Bronchial epithelial cell (primary cell): ENCODE measurements at regions not wholly inside any gene's neighbourhood (a gene's known extent, or its start where the extent isn't known, plus 50 kb on each side); places are given as distances from the start of the nearest gene placed in this dataset.

Source experiments
- DNase-seq: peaks from one replicate; pipeline ENCODE4 v3.0.0-alpha.2; 2010; ENCODE audit warnings: low read depth
- FAIRE-seq: peaks from 2 replicates; lab custom pipeline; 2011; peaks lifted over from hg19 to GRCh38; lab: Jason Lieb, UNC
- H3K27me3 ChIP-seq: 2 replicates; pipeline ENCODE4 v1.5.1; 2011; ENCODE audit warnings: low read length; ENCODE audit not compliant: control insufficient read depth, insufficient read depth
- H3K36me3 ChIP-seq: 2 replicates; pipeline ENCODE4 v1.5.1; 2011; ENCODE audit warnings: low read length; ENCODE audit not compliant: control insufficient read depth, insufficient read depth
- H3K4me3 ChIP-seq: 2 replicates; pipeline ENCODE4 v1.5.1; 2011; ENCODE audit warnings: mild to moderate bottlenecking, low read depth, low read length, control low read depth
- CTCF ChIP-seq: IDR thresholded peaks from 2 replicates; pipeline ENCODE4 v1.5.1; 2011; ENCODE audit warnings: mild to moderate bottlenecking, moderate library complexity, low read length, control low read depth, inconsistent platforms; ENCODE audit not compliant: insufficient read depth, severe bottlenecking

DNA sequence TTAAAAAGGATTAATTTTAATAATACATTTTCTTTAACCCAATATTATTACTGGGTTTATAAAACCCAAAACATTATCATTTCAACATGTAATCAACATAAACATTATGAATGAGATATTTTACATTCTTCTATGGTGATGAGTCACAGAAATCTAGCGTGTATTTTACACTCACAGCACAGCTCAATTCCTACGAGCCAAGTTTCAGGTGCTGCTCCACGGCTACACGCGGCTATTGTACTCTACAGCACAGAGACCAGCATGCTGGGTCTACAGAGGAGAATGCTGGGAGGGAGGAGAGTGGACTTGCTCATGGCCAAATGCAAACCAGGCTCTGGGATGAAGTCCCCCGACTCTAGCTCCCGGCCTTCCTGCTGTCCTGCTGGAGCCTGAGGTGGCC is 72.0 kb upstream of the LMO1 start:
- peak; percentile 18 for DNase-seq
- TF ChIP-seq CTCF = no peak
- H3K4me3 ChIP-seq = no peak overlapping the region
- H3K27me3 ChIP-seq = no peaks in the 10 kb centered on the region
- no peaks in the 10 kb centered on the region for H3K36me3 ChIP-seq
- no peak for FAIRE-seq

DNA sequence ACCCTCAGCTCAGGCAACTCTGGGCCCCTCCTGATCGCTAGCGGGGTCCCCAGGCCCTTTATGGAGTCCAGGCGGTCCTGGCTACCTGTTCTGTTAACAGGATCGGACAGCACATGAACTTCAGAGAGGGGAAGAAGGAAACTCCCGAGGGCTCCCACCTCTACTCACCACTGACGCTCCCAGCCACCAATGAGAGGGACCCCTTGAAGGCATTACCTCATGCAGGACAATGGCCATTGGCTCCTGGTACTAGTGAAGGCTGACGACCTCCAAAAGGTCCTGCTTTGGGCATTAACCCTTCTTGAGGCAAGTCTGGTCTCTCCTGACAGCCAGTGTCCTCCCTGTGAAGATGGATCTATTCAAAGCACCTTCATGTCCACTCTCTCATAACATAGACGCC is 71.5 kb upstream of the LMO1 start:
- FAIRE-seq = no peak
- no peaks in the 10 kb centered on the region for H3K36me3 ChIP-seq
- H3K27me3 ChIP-seq = no peaks in the 10 kb centered on the region
- DNase-seq = no peak
- H3K4me3 ChIP-seq = no peak overlapping the region
- no peak for TF ChIP-seq CTCF

DNA sequence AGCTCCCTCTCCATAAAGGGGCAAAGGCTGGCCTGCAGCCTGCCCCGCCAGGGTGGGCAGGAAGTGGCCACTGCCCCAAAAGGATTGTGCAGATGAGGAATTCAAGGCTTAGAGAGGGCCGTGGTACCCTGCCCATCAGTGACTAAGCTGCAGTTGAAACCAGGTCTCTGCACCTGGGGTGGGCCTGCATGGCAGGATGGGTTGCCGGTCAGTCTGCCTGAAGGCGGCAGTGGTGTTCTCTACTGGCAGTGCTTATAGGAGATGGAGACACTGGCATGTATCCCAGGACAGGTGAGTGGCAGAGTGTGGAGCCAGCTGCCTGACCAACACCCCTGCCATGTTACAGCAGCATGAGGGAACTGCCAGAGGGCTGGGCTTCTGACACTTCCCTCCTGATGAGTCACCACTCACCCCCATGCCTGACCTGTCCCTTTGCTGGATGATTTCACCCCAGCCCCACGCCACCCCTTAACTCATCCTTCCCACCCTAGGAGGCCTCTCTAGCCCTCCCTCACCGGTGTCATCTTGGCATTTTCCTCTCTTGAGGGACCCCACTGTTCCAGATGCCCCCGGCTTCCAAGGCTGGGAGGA is 70.2 kb upstream of the LMO1 start:
- H3K36me3 ChIP-seq = no peaks in the 10 kb centered on the region
- DNase-seq (peak; percentile 57), FAIRE-seq (peak; percentile 84)
- H3K4me3 ChIP-seq = no peak overlapping the region
- H3K27me3 ChIP-seq = no peaks in the 10 kb centered on the region
- no peak for TF ChIP-seq CTCF

DNA sequence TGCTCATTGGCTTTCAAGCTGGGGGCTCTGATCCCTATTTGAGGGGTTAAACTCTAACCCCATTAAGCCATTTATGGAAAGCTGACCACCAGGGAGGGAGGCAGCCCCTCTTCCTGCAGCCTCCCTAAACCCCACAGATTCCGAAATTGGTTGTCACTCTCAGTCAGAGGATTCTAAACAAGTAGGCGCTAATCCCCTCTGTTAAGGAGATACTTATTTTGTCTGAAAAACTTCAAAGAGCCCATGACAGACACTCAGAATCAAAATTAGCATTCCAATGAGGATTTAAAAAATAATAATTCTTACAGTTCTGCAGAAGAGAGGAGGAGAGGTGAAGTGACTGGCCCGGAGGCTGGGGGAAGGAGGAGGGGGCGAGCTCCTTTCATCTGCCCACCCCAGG is 69.7 kb upstream of the LMO1 start:
- Histone ChIP-seq H3K4me3 (no peak overlapping the region), H3K36me3 (no peaks in the 10 kb centered on the region), H3K27me3 (no peaks in the 10 kb centered on the region)
- FAIRE-seq (no peak), DNase-seq (no peak)
- TF ChIP-seq CTCF = no peak

GRCh38 chr11:8332891-8333290 is 69.2 kb upstream of the LMO1 start:
- no peak overlapping the region for H3K4me3 ChIP-seq
- H3K27me3 ChIP-seq = no peaks in the 10 kb centered on the region
- no peak for DNase-seq
- no peaks in the 10 kb centered on the region for H3K36me3 ChIP-seq
- no peak for FAIRE-seq
- TF ChIP-seq CTCF = no peak

- no peaks in the 10 kb centered on the region for H3K27me3 ChIP-seq
- no peak for TF ChIP-seq CTCF
- DNase-seq (no peak), FAIRE-seq (peak; percentile 72)
- no peaks in the 10 kb centered on the region for H3K36me3 ChIP-seq
- H3K4me3 ChIP-seq = no peak overlapping the region
These were observed 68.5 kb upstream of the LMO1 start for GRCh38 chr11:8332196-8332595.
